ENCODE measurements at regions not wholly inside any gene's neighbourhood (a gene's known extent, or its start where the extent isn't known, plus 50 kb on each side); places are given as distances from the start of the nearest gene placed in this dataset.

- ATAC-seq (ENCODE audit: insufficient read depth, low read depth) (no peak), DNase-seq (no peak)
- Histone ChIP-seq H3K36me3 (ENCODE audit: insufficient read depth, low read length) (no peaks in the 10 kb centered on the region), H3K4me3 (ENCODE audit: low read depth in 1 of 2, low read length in 2 of 2) (no peak overlapping the region), H4K20me1 (ENCODE audit: insufficient read depth, low read length) (no peaks in the 10 kb centered on the region), H3K4me2 (ENCODE audit: insufficient read depth, low read length) (no peak overlapping the region), H3K4me1 (ENCODE audit: insufficient read depth, low read length) (no peaks in the 10 kb centered on the region), H3K9me3 (ENCODE audit: insufficient read depth, low read length, severe bottlenecking) (no peaks in the 10 kb centered on the region), H3K27me3 (ENCODE audit: insufficient read depth, low read length, poor library complexity) (no peaks in the 10 kb centered on the region), H3K27ac (ENCODE audit: low read length) (no peak overlapping the region), H2AFZ (ENCODE audit: low read depth, low read length) (no peak overlapping the region), H3K9ac (ENCODE audit: low read depth, low read length) (no peak overlapping the region), H3K79me2 (ENCODE audit: insufficient read depth, low read length) (no peaks in the 10 kb centered on the region)
- TF ChIP-seq EZH2 (IDR thresholded peaks at IDR 0.05; ENCODE audit: borderline replicate concordance, low read depth, low read length, severe bottlenecking) (no peak), CTCF (IDR thresholded peaks at IDR 0.05; ENCODE audit: borderline replicate concordance, extremely low read depth, low read length, poor library complexity, severe bottlenecking) (no peak)
Observed at GRCh38 chr6:165805067-165805555, 142.1 kb upstream of the PDE10A start.

GRCh38 chr6:165804331-165805066 lies 141.5 kb upstream of the PDE10A start:
- no peaks in the 10 kb centered on the region for H3K9me3 ChIP-seq (ENCODE audit: insufficient read depth, low read length, severe bottlenecking)
- H3K79me2 ChIP-seq (ENCODE audit: insufficient read depth, low read length): no peaks in the 10 kb centered on the region
- no peak overlapping the region for H3K4me3 ChIP-seq (ENCODE audit: low read depth in 1 of 2, low read length in 2 of 2)
- H3K36me3 ChIP-seq (ENCODE audit: insufficient read depth, low read length): no peaks in the 10 kb centered on the region
- TF ChIP-seq EZH2 (IDR thresholded peaks at IDR 0.05; ENCODE audit: borderline replicate concordance, low read depth, low read length, severe bottlenecking) (no peak), CTCF (IDR thresholded peaks at IDR 0.05; ENCODE audit: borderline replicate concordance, extremely low read depth, low read length, poor library complexity, severe bottlenecking) (no peak)
- no peak overlapping the region for H3K9ac ChIP-seq (ENCODE audit: low read depth, low read length)
- H2AFZ ChIP-seq (ENCODE audit: low read depth, low read length): no peak overlapping the region
- H3K4me1 ChIP-seq (ENCODE audit: insufficient read depth, low read length): no peaks in the 10 kb centered on the region
- H4K20me1 ChIP-seq (ENCODE audit: insufficient read depth, low read length): no peaks in the 10 kb centered on the region
- H3K27ac ChIP-seq (ENCODE audit: low read length): no peak overlapping the region
- no peak for DNase-seq
- no peak overlapping the region for H3K4me2 ChIP-seq (ENCODE audit: insufficient read depth, low read length)
- H3K27me3 ChIP-seq (ENCODE audit: insufficient read depth, low read length, poor library complexity): no peaks in the 10 kb centered on the region
- ATAC-seq (ENCODE audit: insufficient read depth, low read depth): no peak

GRCh38 chr6:165800337-165800736 lies 137.3 kb upstream of the PDE10A start:
- H3K9me3 ChIP-seq (ENCODE audit: insufficient read depth, low read length, severe bottlenecking): no peaks in the 10 kb centered on the region
- TF ChIP-seq CTCF (IDR thresholded peaks at IDR 0.05; ENCODE audit: borderline replicate concordance, extremely low read depth, low read length, poor library complexity, severe bottlenecking) (no peak), EZH2 (IDR thresholded peaks at IDR 0.05; ENCODE audit: borderline replicate concordance, low read depth, low read length, severe bottlenecking) (no peak)

More at GRCh38 chr6:165800337-165800736, 137.3 kb upstream of the PDE10A start:
- Histone ChIP-seq H3K79me2 (ENCODE audit: insufficient read depth, low read length) (no peaks in the 10 kb centered on the region), H3K9ac (ENCODE audit: low read depth, low read length) (no peak overlapping the region), H2AFZ (ENCODE audit: low read depth, low read length) (no peak overlapping the region), H4K20me1 (ENCODE audit: insufficient read depth, low read length) (no peaks in the 10 kb centered on the region), H3K27me3 (ENCODE audit: insufficient read depth, low read length, poor library complexity) (no peaks in the 10 kb centered on the region), H3K27ac (ENCODE audit: low read length) (no peak overlapping the region), H3K4me2 (ENCODE audit: insufficient read depth, low read length) (no peak overlapping the region), H3K4me1 (ENCODE audit: insufficient read depth, low read length) (no peaks in the 10 kb centered on the region), H3K4me3 (ENCODE audit: low read depth in 1 of 2, low read length in 2 of 2) (no peak overlapping the region), H3K36me3 (ENCODE audit: insufficient read depth, low read length) (no peaks in the 10 kb centered on the region)
- ATAC-seq (ENCODE audit: insufficient read depth, low read depth): no peak
- DNase-seq: no peak

Measured in DND-41 (cell line).